GM19240 (cell line): ENCODE measurements at regions not wholly inside any gene's neighbourhood (a gene's known extent, or its start where the extent isn't known, plus 50 kb on each side); places are given as distances from the start of the nearest gene placed in this dataset.
"Not testable (repeated sequence)": the region's sequence is repeated elsewhere in the genome, so short reads cannot be mapped to it uniquely, and the experiment has no call there.

Source experiments
- DNase-seq: peaks from one replicate; pipeline ENCODE4 v3.0.0; 2011; ENCODE audit warnings: low spot score; ENCODE audit not compliant: insufficient read length

GRCh38 chr2:3115301-3116042 is 262.1 kb downstream of the EIPR1 start:
- no peak for DNase-seq

GRCh38 chr2:3114406-3115185 is 263.0 kb downstream of the EIPR1 start:
- DNase-seq, result no peak

- DNase-seq, result no peak
These were observed 263.8 kb downstream of the EIPR1 start for GRCh38 chr2:3113769-3114168.

- no peak for DNase-seq
These were observed 264.5 kb downstream of the EIPR1 start for GRCh38 chr2:3113122-3113521.

- no peak for DNase-seq
These were observed 265.1 kb downstream of the EIPR1 start for GRCh38 chr2:3112553-3112952.

- DNase-seq, result no peak
These were observed 265.5 kb downstream of the EIPR1 start for GRCh38 chr2:3112131-3112530.

- no peak for DNase-seq
These were observed 266.5 kb downstream of the EIPR1 start for GRCh38 chr2:3110994-3111666.

- DNase-seq, result no peak
These were observed 267.1 kb downstream of the EIPR1 start for GRCh38 chr2:3110555-3110954.

- DNase-seq, result no peak
These were observed 268.6 kb downstream of the EIPR1 start for GRCh38 chr2:3108710-3109702.

GRCh38 chr2:3108105-3108504 is 269.5 kb downstream of the EIPR1 start:
- DNase-seq, result no peak

GRCh38 chr2:3107567-3107966 is 270.1 kb downstream of the EIPR1 start:
- DNase-seq, result no peak

GRCh38 chr2:3105814-3106569 is 271.6 kb downstream of the EIPR1 start:
- DNase-seq, result no peak

- DNase-seq, result not testable (repeated sequence)
These were observed 272.4 kb downstream of the EIPR1 start for GRCh38 chr2:3104958-3105813.

- DNase-seq, result no peak
These were observed 273.4 kb downstream of the EIPR1 start for GRCh38 chr2:3104261-3104660.

- no peak for DNase-seq
These were observed 274.6 kb downstream of the EIPR1 start for GRCh38 chr2:3102922-3103569.

- DNase-seq, result no peak
These were observed 275.3 kb downstream of the EIPR1 start for GRCh38 chr2:3102081-3102921.

- DNase-seq, result no peak
These were observed 276.3 kb downstream of the EIPR1 start for GRCh38 chr2:3101016-3101942.
